ENCODE measurements at regions not wholly inside any gene's neighbourhood (a gene's known extent, or its start where the extent isn't known, plus 50 kb on each side); places are given as distances from the start of the nearest gene placed in this dataset.

- TF ChIP-seq EZH2 (IDR thresholded peaks at IDR 0.05; ENCODE audit: insufficient read depth, poor library complexity, severe bottlenecking) (no peak), EZH2phosphoT487 (IDR thresholded peaks at IDR 0.05; ENCODE audit: insufficient read depth, low read depth) (no peak)
Measured at GRCh38 chr18:78454221-78454620, 525.4 kb upstream of the SALL3 start.
